ENCODE measurements at regions not wholly inside any gene's neighbourhood (a gene's known extent, or its start where the extent isn't known, plus 50 kb on each side); places are given as distances from the start of the nearest gene placed in this dataset.

DNA sequence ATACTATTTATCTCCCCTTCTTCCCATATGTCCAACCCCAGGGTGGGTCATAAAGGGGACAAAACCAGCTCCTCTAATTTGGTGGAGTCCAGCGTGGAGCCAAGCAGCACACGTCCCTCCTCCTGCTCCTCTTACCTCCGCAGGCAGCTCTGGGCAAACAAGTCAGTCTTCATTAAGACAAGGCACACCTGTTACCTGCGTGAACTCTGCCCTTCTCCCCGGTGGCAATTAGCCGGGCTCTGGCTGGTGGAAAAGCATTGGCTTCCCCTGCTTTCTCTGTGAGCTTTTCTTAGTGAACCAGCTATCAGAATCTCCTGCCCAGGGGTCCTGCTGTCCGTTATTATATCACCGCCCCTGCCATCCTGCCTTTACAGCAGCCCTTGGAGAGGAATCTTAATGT is 418.7 kb upstream of the CADM1 start:
- no peaks in the 10 kb centered on the region for H3K79me2 ChIP-seq (replicated peaks; ENCODE audit: insufficient read depth, low read length)
- no peaks in the 10 kb centered on the region for H4K20me1 ChIP-seq (ENCODE audit: insufficient read depth)
- no peak overlapping the region for H2AFZ ChIP-seq (ENCODE audit: low read depth, low read length)
- TF ChIP-seq MXI1 (conservative IDR thresholded peaks at IDR 0.05; ENCODE audit: poor library complexity, severe bottlenecking), result no peak
- TF ChIP-seq EP300 (conservative IDR thresholded peaks at IDR 0.05; ENCODE audit: poor library complexity, severe bottlenecking), result no peak
- no peak for TF ChIP-seq POLR2AphosphoS5 (IDR thresholded peaks at IDR 0.05)
- TF ChIP-seq TAF1 (IDR thresholded peaks at IDR 0.05; ENCODE audit: low read depth), result no peak
- no peak for TF ChIP-seq EZH2 (IDR thresholded peaks at IDR 0.05; ENCODE audit: borderline replicate concordance, insufficient read depth, low read length, poor library complexity, severe bottlenecking)
- TF ChIP-seq, protein P1, sequence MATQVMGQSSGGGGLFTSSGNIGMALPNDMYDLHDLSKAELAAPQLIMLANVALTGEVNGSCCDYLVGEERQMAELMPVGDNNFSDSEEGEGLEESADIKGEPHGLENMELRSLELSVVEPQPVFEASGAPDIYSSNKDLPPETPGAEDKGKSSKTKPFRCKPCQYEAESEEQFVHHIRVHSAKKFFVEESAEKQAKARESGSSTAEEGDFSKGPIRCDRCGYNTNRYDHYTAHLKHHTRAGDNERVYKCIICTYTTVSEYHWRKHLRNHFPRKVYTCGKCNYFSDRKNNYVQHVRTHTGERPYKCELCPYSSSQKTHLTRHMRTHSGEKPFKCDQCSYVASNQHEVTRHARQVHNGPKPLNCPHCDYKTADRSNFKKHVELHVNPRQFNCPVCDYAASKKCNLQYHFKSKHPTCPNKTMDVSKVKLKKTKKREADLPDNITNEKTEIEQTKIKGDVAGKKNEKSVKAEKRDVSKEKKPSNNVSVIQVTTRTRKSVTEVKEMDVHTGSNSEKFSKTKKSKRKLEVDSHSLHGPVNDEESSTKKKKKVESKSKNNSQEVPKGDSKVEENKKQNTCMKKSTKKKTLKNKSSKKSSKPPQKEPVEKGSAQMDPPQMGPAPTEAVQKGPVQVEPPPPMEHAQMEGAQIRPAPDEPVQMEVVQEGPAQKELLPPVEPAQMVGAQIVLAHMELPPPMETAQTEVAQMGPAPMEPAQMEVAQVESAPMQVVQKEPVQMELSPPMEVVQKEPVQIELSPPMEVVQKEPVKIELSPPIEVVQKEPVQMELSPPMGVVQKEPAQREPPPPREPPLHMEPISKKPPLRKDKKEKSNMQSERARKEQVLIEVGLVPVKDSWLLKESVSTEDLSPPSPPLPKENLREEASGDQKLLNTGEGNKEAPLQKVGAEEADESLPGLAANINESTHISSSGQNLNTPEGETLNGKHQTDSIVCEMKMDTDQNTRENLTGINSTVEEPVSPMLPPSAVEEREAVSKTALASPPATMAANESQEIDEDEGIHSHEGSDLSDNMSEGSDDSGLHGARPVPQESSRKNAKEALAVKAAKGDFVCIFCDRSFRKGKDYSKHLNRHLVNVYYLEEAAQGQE (IDR thresholded peaks at IDR 0.05; ENCODE audit: borderline replicate concordance), result no peak
- TF ChIP-seq SMC3 (conservative IDR thresholded peaks at IDR 0.05; ENCODE audit: poor library complexity), result no peak
- TF ChIP-seq, protein P2, sequence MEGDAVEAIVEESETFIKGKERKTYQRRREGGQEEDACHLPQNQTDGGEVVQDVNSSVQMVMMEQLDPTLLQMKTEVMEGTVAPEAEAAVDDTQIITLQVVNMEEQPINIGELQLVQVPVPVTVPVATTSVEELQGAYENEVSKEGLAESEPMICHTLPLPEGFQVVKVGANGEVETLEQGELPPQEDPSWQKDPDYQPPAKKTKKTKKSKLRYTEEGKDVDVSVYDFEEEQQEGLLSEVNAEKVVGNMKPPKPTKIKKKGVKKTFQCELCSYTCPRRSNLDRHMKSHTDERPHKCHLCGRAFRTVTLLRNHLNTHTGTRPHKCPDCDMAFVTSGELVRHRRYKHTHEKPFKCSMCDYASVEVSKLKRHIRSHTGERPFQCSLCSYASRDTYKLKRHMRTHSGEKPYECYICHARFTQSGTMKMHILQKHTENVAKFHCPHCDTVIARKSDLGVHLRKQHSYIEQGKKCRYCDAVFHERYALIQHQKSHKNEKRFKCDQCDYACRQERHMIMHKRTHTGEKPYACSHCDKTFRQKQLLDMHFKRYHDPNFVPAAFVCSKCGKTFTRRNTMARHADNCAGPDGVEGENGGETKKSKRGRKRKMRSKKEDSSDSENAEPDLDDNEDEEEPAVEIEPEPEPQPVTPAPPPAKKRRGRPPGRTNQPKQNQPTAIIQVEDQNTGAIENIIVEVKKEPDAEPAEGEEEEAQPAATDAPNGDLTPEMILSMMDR (IDR thresholded peaks at IDR 0.05; ENCODE audit: poor library complexity, severe bottlenecking), result no peak
- no peak for TF ChIP-seq RAD21 (conservative IDR thresholded peaks at IDR 0.05)
- H3K27me3 ChIP-seq (ENCODE audit: insufficient read depth, low read depth, low read length), result no peaks in the 10 kb centered on the region
- H3K9me2 ChIP-seq (ENCODE audit: insufficient read depth, low read length), result no peaks in the 10 kb centered on the region
- H3K9me3 ChIP-seq (ENCODE audit: low read length), result no peaks in the 10 kb centered on the region
- H3K4me2 ChIP-seq (ENCODE audit: low read length), result no peak overlapping the region
- H3K36me3 ChIP-seq (ENCODE audit: insufficient read depth, low read length), result no peaks in the 10 kb centered on the region
- H3K27ac ChIP-seq (ENCODE audit: low read length), result no peak overlapping the region
- H3K4me3 ChIP-seq (ENCODE audit: low read length), result no peak overlapping the region
- H3K9ac ChIP-seq (ENCODE audit: low read length), result no peak overlapping the region
- H3F3A ChIP-seq (ENCODE audit: insufficient read depth, low read length, poor library complexity, severe bottlenecking), result no peaks in the 10 kb centered on the region

DNA sequence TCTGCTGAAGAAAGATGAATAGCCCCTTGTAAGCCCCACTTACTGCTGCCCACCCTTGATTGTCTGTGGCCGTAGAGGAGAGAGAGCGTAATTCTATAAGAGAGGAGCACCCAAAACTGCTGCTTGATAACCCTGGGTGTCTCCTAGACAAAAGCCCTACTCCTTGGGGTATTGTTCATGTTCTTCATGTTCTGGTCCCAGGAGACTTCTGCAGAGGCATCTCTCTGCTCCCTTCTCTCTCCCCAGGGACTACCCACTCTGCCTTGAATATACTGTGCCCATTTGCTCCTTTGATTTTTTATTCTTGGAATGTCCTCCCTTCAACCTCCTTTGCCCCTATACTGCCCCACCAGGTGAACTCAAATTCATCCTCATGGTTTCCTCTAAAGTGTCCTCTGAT is 417.8 kb upstream of the CADM1 start:
- H2AFZ ChIP-seq (ENCODE audit: low read depth, low read length), result no peak overlapping the region
- no peaks in the 10 kb centered on the region for H4K20me1 ChIP-seq (ENCODE audit: insufficient read depth)
- no peak overlapping the region for H3K9ac ChIP-seq (ENCODE audit: low read length)
- no peaks in the 10 kb centered on the region for H3F3A ChIP-seq (ENCODE audit: insufficient read depth, low read length, poor library complexity, severe bottlenecking)
- H3K36me3 ChIP-seq (ENCODE audit: insufficient read depth, low read length), result no peaks in the 10 kb centered on the region
- H3K79me2 ChIP-seq (replicated peaks; ENCODE audit: insufficient read depth, low read length), result no peaks in the 10 kb centered on the region
- no peak for TF ChIP-seq EZH2 (IDR thresholded peaks at IDR 0.05; ENCODE audit: borderline replicate concordance, insufficient read depth, low read length, poor library complexity, severe bottlenecking)
- TF ChIP-seq EP300 (conservative IDR thresholded peaks at IDR 0.05; ENCODE audit: poor library complexity, severe bottlenecking), result no peak
- no peak for TF ChIP-seq TAF1 (IDR thresholded peaks at IDR 0.05; ENCODE audit: low read depth)
- no peak for TF ChIP-seq POLR2AphosphoS5 (IDR thresholded peaks at IDR 0.05)
- TF ChIP-seq, protein P1 (IDR thresholded peaks at IDR 0.05; ENCODE audit: borderline replicate concordance), result no peak
- no peak for TF ChIP-seq MXI1 (conservative IDR thresholded peaks at IDR 0.05; ENCODE audit: poor library complexity, severe bottlenecking)
- no peak for TF ChIP-seq RAD21 (conservative IDR thresholded peaks at IDR 0.05)
- no peak for TF ChIP-seq SMC3 (conservative IDR thresholded peaks at IDR 0.05; ENCODE audit: poor library complexity)
- TF ChIP-seq, protein P2 (IDR thresholded peaks at IDR 0.05; ENCODE audit: poor library complexity, severe bottlenecking), result no peak
- no peak overlapping the region for H3K4me3 ChIP-seq (ENCODE audit: low read length)
- no peak overlapping the region for H3K4me2 ChIP-seq (ENCODE audit: low read length)
- H3K27ac ChIP-seq (ENCODE audit: low read length), result no peak overlapping the region
- no peaks in the 10 kb centered on the region for H3K9me2 ChIP-seq (ENCODE audit: insufficient read depth, low read length)
- H3K9me3 ChIP-seq (ENCODE audit: low read length), result no peaks in the 10 kb centered on the region
- H3K27me3 ChIP-seq (ENCODE audit: insufficient read depth, low read depth, low read length), result no peaks in the 10 kb centered on the region

Measured in neural cell (in vitro differentiated cells).